GM12875 (cell line): ENCODE measurements at regions not wholly inside any gene's neighbourhood (a gene's known extent, or its start where the extent isn't known, plus 50 kb on each side); places are given as distances from the start of the nearest gene placed in this dataset.

Source experiments
- H3K4me3 ChIP-seq: one replicate; pipeline ENCODE4 v1.5.1; 2011; ENCODE audit warnings: low read depth, low read length, control low read depth
- CTCF ChIP-seq: IDR thresholded peaks from 2 replicates; pipeline ENCODE4 v1.5.1; 2011; ENCODE audit warnings: low read depth, mild to moderate bottlenecking, control low read depth, inconsistent platforms, low read length, moderate library complexity, borderline replicate concordance; ENCODE audit not compliant: insufficient read depth

- no peak overlapping the region for H3K4me3 ChIP-seq
- TF ChIP-seq CTCF, result no peak
These were observed 100.0 kb upstream of the ZFHX3 start for GRCh38 chr16:73147958-73148357.

GRCh38 chr16:73145166-73145880 is 97.4 kb upstream of the ZFHX3 start:
- no peak overlapping the region for H3K4me3 ChIP-seq
- TF ChIP-seq CTCF, result no peak

GRCh38 chr16:73143576-73144422 is 95.9 kb upstream of the ZFHX3 start:
- no peak for TF ChIP-seq CTCF
- H3K4me3 ChIP-seq, result no peak overlapping the region

- no peak for TF ChIP-seq CTCF
- H3K4me3 ChIP-seq, result no peak overlapping the region
These were observed 95.1 kb upstream of the ZFHX3 start for GRCh38 chr16:73143002-73143401.

GRCh38 chr16:73142053-73142854 is 94.3 kb upstream of the ZFHX3 start:
- TF ChIP-seq CTCF, result no peak
- H3K4me3 ChIP-seq, result no peak overlapping the region

- TF ChIP-seq CTCF, result no peak
- no peak overlapping the region for H3K4me3 ChIP-seq
These were observed 93.0 kb upstream of the ZFHX3 start for GRCh38 chr16:73140929-73141328.
